ENCODE measurements at regions not wholly inside any gene's neighbourhood (a gene's known extent, or its start where the extent isn't known, plus 50 kb on each side); places are given as distances from the start of the nearest gene placed in this dataset.

- H3K27ac Mint-ChIP-seq = no peak overlapping the region
- Histone ChIP-seq H2BK20ac (ENCODE audit: low read depth, low read length, poor library complexity, severe bottlenecking) (no peak overlapping the region), H3K14ac (ENCODE audit: insufficient read depth, low read length) (no peak overlapping the region), H2AFZ (ENCODE audit: low read length) (no peak overlapping the region), H3K4me1 (ENCODE audit: insufficient read depth, low read length) (no peaks in the 10 kb centered on the region), H4K5ac (ENCODE audit: insufficient read length, low read depth, low read length) (no peak overlapping the region), H3K9me3 (ENCODE audit: control insufficient read depth, low read depth, low read length) (no peaks in the 10 kb centered on the region), H4K8ac (replicated peaks; ENCODE audit: insufficient read length, low read depth, low read length) (no peak overlapping the region), H3K79me2 (ENCODE audit: insufficient read depth, low read length) (no peaks in the 10 kb centered on the region), H3K27me3 (ENCODE audit: insufficient read depth, low read length) (no peaks in the 10 kb centered on the region), H2AK5ac (ENCODE audit: insufficient read length, low read length) (no peak overlapping the region), H3K56ac (ENCODE audit: insufficient read length, low read depth, low read length) (no peak overlapping the region), H2BK15ac (ENCODE audit: low read depth, low read length) (no peak overlapping the region), H3T11ph (ENCODE audit: low read length) (no peak overlapping the region), H4K20me1 (ENCODE audit: control insufficient read depth, insufficient read depth, insufficient read length) (no peaks in the 10 kb centered on the region), H3K23ac (ENCODE audit: insufficient read length, low read depth, low read length) (no peak overlapping the region), H3K27ac (ENCODE audit: insufficient read length, low read depth, low read length) (no peak overlapping the region), H3K23me2 (ENCODE audit: insufficient read length, low read depth, low read length, poor library complexity, severe bottlenecking) (no peaks in the 10 kb centered on the region), H3K4me2 (ENCODE audit: insufficient read depth, insufficient read length, low read length) (no peak overlapping the region), H3K9ac (ENCODE audit: extremely low read depth, insufficient read length, low read length) (no peak overlapping the region), H3K79me1 (ENCODE audit: insufficient read depth, low read depth, low read length, poor library complexity, severe bottlenecking) (no peaks in the 10 kb centered on the region), H2BK12ac (ENCODE audit: insufficient read length, low read depth, low read length) (no peak overlapping the region), H3K4ac (ENCODE audit: low read depth, low read length) (no peak overlapping the region), H2BK120ac (ENCODE audit: low read depth, low read length, poor library complexity, severe bottlenecking) (no peak overlapping the region), H3K18ac (ENCODE audit: insufficient read length, low read depth, low read length) (no peak overlapping the region), H4K91ac (ENCODE audit: insufficient read length, low read depth, low read length) (no peak overlapping the region), H2BK5ac (ENCODE audit: insufficient read length, low read length) (no peak overlapping the region)
- H3K4me3 Mint-ChIP-seq = no peak overlapping the region
- DNase-seq = no peak
- H3K27me3 Mint-ChIP-seq (ENCODE audit: low read depth) = no peaks in the 10 kb centered on the region
- H3K36me3 Mint-ChIP-seq (ENCODE audit: insufficient read depth in 1 of 3, low read depth in 3 of 3) = peaks cover 0 to 5% (median 0%) of the 10 kb centered on the region in 3 experiments; a peak in 1 of 7 replicates
- no peak for TF ChIP-seq CTCF (conservative IDR thresholded peaks at IDR 0.05)
- H3K4me1 Mint-ChIP-seq = no peaks in the 10 kb centered on the region
- WGBS (ENCODE audit: extremely low coverage, insufficient read length, low lambda C conversion rate) = no CpG with 5 or more reads among the region's 4 CpGs
- peaks cover 0 to 6% of the 10 kb centered on the region in 2 experiments; a peak in 2 of 5 replicates for H3K9me3 Mint-ChIP-seq
These were observed 69.3 kb upstream of the MEX3C start for GRCh38 chr18:51266773-51267172.
